H9 (cell line): ENCODE measurements at regions not wholly inside any gene's neighbourhood (a gene's known extent, or its start where the extent isn't known, plus 50 kb on each side); places are given as distances from the start of the nearest gene placed in this dataset.

ENCODE experiments used
- DNase-seq: peaks from one replicate; pipeline ENCODE4 v3.0.0-alpha.2; 2017
- H2AFZ ChIP-seq: one replicate; pipeline ENCODE4 v1.6.1; 2013; ENCODE audit warnings: mild to moderate bottlenecking, low read length, control low read depth, moderate library complexity
- H2AK5ac ChIP-seq: 2 replicates; pipeline ENCODE4 v1.6.1; 2013; ENCODE audit warnings: low read length, control low read depth, mixed read lengths; ENCODE audit not compliant: insufficient read length
- H2BK120ac ChIP-seq: one replicate; pipeline ENCODE4 v1.6.1; 2013; ENCODE audit warnings: low read depth, mild to moderate bottlenecking, low read length, control low read depth, inconsistent platforms; ENCODE audit not compliant: poor library complexity, severe bottlenecking
- H2BK12ac ChIP-seq: 2 replicates; pipeline ENCODE4 v1.6.1; 2013; ENCODE audit warnings: low read length, control low read depth, mixed read lengths, low read depth; ENCODE audit not compliant: insufficient read length
- H2BK15ac ChIP-seq: 2 replicates; pipeline ENCODE4 v1.6.1; 2013; ENCODE audit warnings: low read depth, low read length, control low read depth
- H2BK20ac ChIP-seq: one replicate; pipeline ENCODE4 v1.6.1; 2013; ENCODE audit warnings: low read depth, mild to moderate bottlenecking, low read length, control low read depth, inconsistent platforms; ENCODE audit not compliant: poor library complexity, severe bottlenecking
- H2BK5ac ChIP-seq: 2 replicates; pipeline ENCODE4 v1.6.1; 2013; ENCODE audit warnings: low read length, control low read depth, mixed read lengths; ENCODE audit not compliant: insufficient read length
- H3K14ac ChIP-seq: 2 replicates; pipeline ENCODE4 v1.6.1; 2013; ENCODE audit warnings: low read length, control low read depth; ENCODE audit not compliant: insufficient read depth
- H3K18ac ChIP-seq: 2 replicates; pipeline ENCODE4 v1.6.1; 2013; ENCODE audit warnings: low read depth, mild to moderate bottlenecking, mixed read lengths, low read length, control low read depth; ENCODE audit not compliant: insufficient read length
- H3K23ac ChIP-seq: 2 replicates; pipeline ENCODE4 v1.6.1; 2013; ENCODE audit warnings: low read length, control low read depth, mixed read lengths, low read depth; ENCODE audit not compliant: insufficient read length
- H3K23me2 ChIP-seq: 2 replicates; pipeline ENCODE4 v1.6.1; 2013; ENCODE audit warnings: low read depth, mild to moderate bottlenecking, mixed read lengths, low read length, control low read depth; ENCODE audit not compliant: insufficient read length, poor library complexity, severe bottlenecking
- H3K27ac ChIP-seq: 2 replicates; pipeline ENCODE4 v1.5.1; 2013; ENCODE audit warnings: low read length, control low read depth, mixed read lengths, low read depth; ENCODE audit not compliant: insufficient read length
- H3K27me3 ChIP-seq: 2 replicates; pipeline ENCODE4 v1.6.1; 2013; ENCODE audit warnings: low read length, control low read depth, inconsistent platforms; ENCODE audit not compliant: insufficient read depth
- H3K4ac ChIP-seq: 2 replicates; pipeline ENCODE4 v1.6.1; 2013; ENCODE audit warnings: low read depth, mild to moderate bottlenecking, control low read depth, inconsistent platforms, low read length, moderate library complexity
- H3K4me1 ChIP-seq: 2 replicates; pipeline ENCODE4 v1.6.1; 2013; ENCODE audit warnings: low read length, control low read depth, inconsistent platforms; ENCODE audit not compliant: insufficient read depth
- H3K4me2 ChIP-seq: 2 replicates; pipeline ENCODE4 v1.6.1; 2013; ENCODE audit warnings: low read length, control low read depth, mixed read lengths; ENCODE audit not compliant: insufficient read length, insufficient read depth
- H3K56ac ChIP-seq: 2 replicates; pipeline ENCODE4 v1.6.1; 2013; ENCODE audit warnings: low read depth, mild to moderate bottlenecking, mixed read lengths, low read length, control low read depth; ENCODE audit not compliant: insufficient read length
- H3K79me1 ChIP-seq: 2 replicates; pipeline ENCODE4 v1.6.1; 2013; ENCODE audit warnings: low read depth, mild to moderate bottlenecking, moderate library complexity, low read length, control low read depth, inconsistent platforms; ENCODE audit not compliant: insufficient read depth, poor library complexity, severe bottlenecking
- H3K79me2 ChIP-seq: 2 replicates; pipeline ENCODE4 v1.6.1; 2013; ENCODE audit warnings: low read length, control low read depth, inconsistent platforms; ENCODE audit not compliant: insufficient read depth
- H3K9ac ChIP-seq: 2 replicates; pipeline ENCODE4 v1.6.1; 2013; ENCODE audit warnings: low read length, control low read depth, mixed read lengths; ENCODE audit not compliant: insufficient read length; ENCODE audit errors: extremely low read depth
- H3K9me3 ChIP-seq: one replicate; pipeline ENCODE4 v1.6.1; 2013; ENCODE audit warnings: low read depth, low read length, inconsistent platforms; ENCODE audit not compliant: control insufficient read depth
- H3T11ph ChIP-seq: one replicate; pipeline ENCODE4 v1.6.1; 2013; ENCODE audit warnings: mild to moderate bottlenecking, low read length, control low read depth, inconsistent platforms
- H4K20me1 ChIP-seq: one replicate; pipeline ENCODE4 v1.6.1; 2013; ENCODE audit not compliant: control insufficient read depth, insufficient read length, insufficient read depth
- H4K5ac ChIP-seq: 2 replicates; pipeline ENCODE4 v1.6.1; 2013; ENCODE audit warnings: low read depth, mild to moderate bottlenecking, mixed read lengths, low read length, control low read depth; ENCODE audit not compliant: insufficient read length
- H4K8ac ChIP-seq: replicated peaks from 2 replicates; pipeline ENCODE4 v1.6.1; 2013; ENCODE audit warnings: low read length, control low read depth, mixed read lengths, low read depth; ENCODE audit not compliant: insufficient read length
- H4K91ac ChIP-seq: 2 replicates; pipeline ENCODE4 v1.6.1; 2013; ENCODE audit warnings: low read depth, mild to moderate bottlenecking, moderate library complexity, mixed read lengths, low read length, control low read depth; ENCODE audit not compliant: insufficient read length
- H3K27ac Mint-ChIP-seq, 3 experiments: 2 replicates in 2 of 3; 3 replicates in 1 of 3; pipeline ENCODE4 v1.8.0; 2020 to 2021; ENCODE audit warnings: mixed read lengths in 3 of 3, mild to moderate bottlenecking in 1 of 3, moderate library complexity in 1 of 3
- H3K27me3 Mint-ChIP-seq: 2 replicates; pipeline ENCODE4 v1.8.0; 2021; ENCODE audit warnings: low read depth, mild to moderate bottlenecking, moderate library complexity, mixed read lengths
- H3K36me3 Mint-ChIP-seq, 3 experiments: 2 replicates in 2 of 3; 3 replicates in 1 of 3; pipeline ENCODE4 v1.8.0; 2020 to 2021; ENCODE audit warnings: low read depth in 3 of 3, mixed read lengths in 3 of 3; ENCODE audit not compliant: insufficient read depth in 1 of 3
- H3K4me1 Mint-ChIP-seq, 2 experiments: 2 replicates each; pipeline ENCODE4 v1.8.0; 2020; ENCODE audit warnings: mixed read lengths in 2 of 2
- H3K4me3 Mint-ChIP-seq, 2 experiments: 2 replicates in 1 of 2; 3 replicates in 1 of 2; pipeline ENCODE4 v1.8.0; 2020 to 2021; ENCODE audit warnings: mild to moderate bottlenecking in 2 of 2, mixed read lengths in 2 of 2, moderate library complexity in 1 of 2
- H3K9me3 Mint-ChIP-seq, 2 experiments: 2 replicates in 1 of 2; 3 replicates in 1 of 2; pipeline ENCODE4 v1.8.0; 2020; ENCODE audit warnings: mild to moderate bottlenecking in 2 of 2, mixed read lengths in 2 of 2, moderate library complexity in 1 of 2
- WGBS: extraction: QIAGEN DNeasy Blood & Tissue Kit; methylation state at CpG from one replicate; pipeline ENCODE4 v1.1.7; 2013; ENCODE audit warnings: missing lambda C conversion rate, low lambda C conversion rate, mixed read lengths; ENCODE audit not compliant: insufficient read length; ENCODE audit errors: extremely low coverage; 5-methylcytosine and 5-hydroxymethylcytosine counted together
- TF ChIP-seq, protein P1 (sequence below): fragments of 200-600 bp; sonication (generic); conservative IDR thresholded peaks from 3 replicates; pipeline ENCODE4 v1.8.0; 2021; ENCODE audit warnings: antibody characterized with exemption, mild to moderate bottlenecking

DNA sequence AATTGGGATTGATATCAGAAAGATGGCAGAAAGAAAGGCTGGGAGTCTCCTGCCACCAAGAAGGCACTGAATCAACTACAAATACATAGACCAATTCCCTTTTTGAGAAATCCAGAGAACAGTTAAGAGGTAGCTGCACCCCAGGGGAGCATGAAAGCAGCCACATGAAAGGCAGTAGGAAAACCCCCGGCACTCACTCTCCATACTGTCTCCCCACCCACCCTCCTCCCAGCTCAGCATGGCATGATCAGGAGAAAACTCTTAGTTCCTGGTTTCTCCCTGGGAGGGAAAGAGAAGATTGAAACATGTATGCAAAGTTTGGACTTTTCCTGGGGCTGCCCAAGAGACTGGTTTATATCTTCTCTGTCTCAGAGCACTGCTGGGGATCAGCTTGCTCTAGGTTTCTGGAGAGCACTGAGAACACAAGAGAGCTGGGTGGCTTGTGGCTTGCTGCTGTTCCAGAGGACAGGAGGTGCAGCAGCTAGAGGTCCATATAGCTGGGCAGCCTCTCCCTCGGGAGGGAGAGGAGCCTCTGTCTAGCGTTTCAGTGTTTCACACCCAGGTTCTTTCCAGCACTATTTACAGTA, 305.7 kb downstream of the PDGFC start:
- Histone ChIP-seq H3K14ac (no peak overlapping the region; the same call in 1 of the 2 replicates), H4K91ac (no peak overlapping the region), H3K4ac (no peak overlapping the region), H2BK15ac (no peak overlapping the region), H3K79me2 (no peaks in the 10 kb centered on the region), H2BK5ac (no peak overlapping the region), H3K9me3 (no peaks in the 10 kb centered on the region), H3K27ac (no peak overlapping the region), H4K8ac (no peak overlapping the region), H3K27me3 (no peaks in the 10 kb centered on the region), H2BK120ac (no peak overlapping the region), H2AK5ac (no peak overlapping the region), H2BK20ac (no peak overlapping the region), H3K4me2 (no peak overlapping the region), H3K79me1 (no peaks in the 10 kb centered on the region), H2BK12ac (no peak overlapping the region), H2AFZ (no peak overlapping the region), H3K56ac (no peak overlapping the region), H3K4me1 (0 out of 2 replicates have a peak, but pooled peaks cover 2% of the 10 kb centered on the region), H3K23ac (no peak overlapping the region), H4K20me1 (no peaks in the 10 kb centered on the region), H4K5ac (no peak overlapping the region), H3T11ph (no peak overlapping the region), H3K23me2 (no peaks in the 10 kb centered on the region), H3K18ac (no peak overlapping the region), H3K9ac (no peak overlapping the region)
- Mint-ChIP-seq H3K4me3 (no peak overlapping the region), H3K27ac (no peak overlapping the region), H3K27me3 (no peaks in the 10 kb centered on the region), H3K9me3 (no peaks in the 10 kb centered on the region), H3K4me1 (peaks cover 3 to 4% of the 10 kb centered on the region in 2 experiments; a peak in 3 of 4 replicates), H3K36me3 (no peaks in the 10 kb centered on the region; a peak in 1 of 7 replicates)
- no CpG with 5 or more reads among the region's 3 CpGs for WGBS
- DNase-seq, result no peak
- TF ChIP-seq, protein P1, sequence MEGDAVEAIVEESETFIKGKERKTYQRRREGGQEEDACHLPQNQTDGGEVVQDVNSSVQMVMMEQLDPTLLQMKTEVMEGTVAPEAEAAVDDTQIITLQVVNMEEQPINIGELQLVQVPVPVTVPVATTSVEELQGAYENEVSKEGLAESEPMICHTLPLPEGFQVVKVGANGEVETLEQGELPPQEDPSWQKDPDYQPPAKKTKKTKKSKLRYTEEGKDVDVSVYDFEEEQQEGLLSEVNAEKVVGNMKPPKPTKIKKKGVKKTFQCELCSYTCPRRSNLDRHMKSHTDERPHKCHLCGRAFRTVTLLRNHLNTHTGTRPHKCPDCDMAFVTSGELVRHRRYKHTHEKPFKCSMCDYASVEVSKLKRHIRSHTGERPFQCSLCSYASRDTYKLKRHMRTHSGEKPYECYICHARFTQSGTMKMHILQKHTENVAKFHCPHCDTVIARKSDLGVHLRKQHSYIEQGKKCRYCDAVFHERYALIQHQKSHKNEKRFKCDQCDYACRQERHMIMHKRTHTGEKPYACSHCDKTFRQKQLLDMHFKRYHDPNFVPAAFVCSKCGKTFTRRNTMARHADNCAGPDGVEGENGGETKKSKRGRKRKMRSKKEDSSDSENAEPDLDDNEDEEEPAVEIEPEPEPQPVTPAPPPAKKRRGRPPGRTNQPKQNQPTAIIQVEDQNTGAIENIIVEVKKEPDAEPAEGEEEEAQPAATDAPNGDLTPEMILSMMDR, result no peak
